ENCODE measurements at regions not wholly inside any gene's neighbourhood (a gene's known extent, or its start where the extent isn't known, plus 50 kb on each side); places are given as distances from the start of the nearest gene placed in this dataset.

- TF ChIP-seq CTCF (conservative IDR thresholded peaks at IDR 0.05; ENCODE audit: low read depth, low read length): no peak
- DNase-seq (ENCODE audit: low read depth): no peak
- H3K4me3 ChIP-seq (ENCODE audit: low read depth, low read length): no peak overlapping the region
Observed at GRCh38 chr12:119258556-119258955, 76.0 kb upstream of the CCDC60 start.

GRCh38 chr12:119259484-119259883, 75.0 kb upstream of the CCDC60 start:
- H3K4me3 ChIP-seq (ENCODE audit: low read depth, low read length): no peak overlapping the region
- TF ChIP-seq CTCF (conservative IDR thresholded peaks at IDR 0.05; ENCODE audit: low read depth, low read length): no peak
- no peak for DNase-seq (ENCODE audit: low read depth)

- TF ChIP-seq CTCF (conservative IDR thresholded peaks at IDR 0.05; ENCODE audit: low read depth, low read length): no peak
- DNase-seq (ENCODE audit: low read depth): no peak
- H3K4me3 ChIP-seq (ENCODE audit: low read depth, low read length): no peak overlapping the region
Observed at GRCh38 chr12:119262388-119262787, 72.1 kb upstream of the CCDC60 start.

GRCh38 chr12:119263466-119263865, 71.1 kb upstream of the CCDC60 start:
- no peak overlapping the region for H3K4me3 ChIP-seq (ENCODE audit: low read depth, low read length)
- DNase-seq (ENCODE audit: low read depth): no peak
- TF ChIP-seq CTCF (conservative IDR thresholded peaks at IDR 0.05; ENCODE audit: low read depth, low read length): no peak

- H3K4me3 ChIP-seq (ENCODE audit: low read depth, low read length): no peak overlapping the region
- TF ChIP-seq CTCF (conservative IDR thresholded peaks at IDR 0.05; ENCODE audit: low read depth, low read length): no peak
- DNase-seq (ENCODE audit: low read depth): no peak
Observed at GRCh38 chr12:119266963-119267362, 67.6 kb upstream of the CCDC60 start.

- TF ChIP-seq CTCF (conservative IDR thresholded peaks at IDR 0.05; ENCODE audit: low read depth, low read length): peak; percentile 5
- no peak overlapping the region for H3K4me3 ChIP-seq (ENCODE audit: low read depth, low read length)
- DNase-seq (ENCODE audit: low read depth): no peak
Observed at GRCh38 chr12:119274636-119275065, 59.9 kb upstream of the CCDC60 start.

GRCh38 chr12:119283310-119283709, 51.2 kb upstream of the CCDC60 start:
- DNase-seq (ENCODE audit: low read depth): no peak
- no peak overlapping the region for H3K4me3 ChIP-seq (ENCODE audit: low read depth, low read length)
- TF ChIP-seq CTCF (conservative IDR thresholded peaks at IDR 0.05; ENCODE audit: low read depth, low read length): no peak
